Hematopoietic multipotent progenitor cell treated with erythropoietin and hydrocortisone succinate and interleukin-3 and kit ligand, for 6 days (in vitro differentiated cells): ENCODE measurements at regions not wholly inside any gene's neighbourhood (a gene's known extent, or its start where the extent isn't known, plus 50 kb on each side); places are given as distances from the start of the nearest gene placed in this dataset.
A peak's percentile ranks its signal among the peaks of the same experiment; 100 is the strongest.
"Not testable (repeated sequence)": the region's sequence is repeated elsewhere in the genome, so short reads cannot be mapped to it uniquely, and the experiment has no call there.

Source experiments
- DNase-seq: peaks from one replicate; pipeline ENCODE4 v3.0.0-alpha.2; 2015

- DNase-seq, result not testable (repeated sequence)
Observed at GRCh38 chr18:14321217-14321616, 189.0 kb upstream of the ZNF519 start.

- DNase-seq, result not testable (repeated sequence)
Observed at GRCh38 chr18:14301255-14301654, 169.0 kb upstream of the ZNF519 start.

GRCh38 chr18:14295081-14295480 is 162.8 kb upstream of the ZNF519 start:
- not testable (repeated sequence) for DNase-seq

- DNase-seq, result no peak
Observed at GRCh38 chr18:14285053-14285452, 152.8 kb upstream of the ZNF519 start.

- not testable (repeated sequence) for DNase-seq
Observed at GRCh38 chr18:14275391-14275790, 143.2 kb upstream of the ZNF519 start.

- DNase-seq, result not testable (repeated sequence)
Observed at GRCh38 chr18:14265637-14266410, 133.6 kb upstream of the ZNF519 start.

GRCh38 chr18:14262786-14263185 is 130.6 kb upstream of the ZNF519 start:
- not testable (repeated sequence) for DNase-seq

GRCh38 chr18:14250084-14250677 is 117.9 kb upstream of the ZNF519 start:
- DNase-seq, result not testable (repeated sequence)

GRCh38 chr18:14239224-14239623 is 107.0 kb upstream of the ZNF519 start:
- not testable (repeated sequence) for DNase-seq

- DNase-seq, result peak; percentile 19
Observed at GRCh38 chr18:14236356-14237048, 104.3 kb upstream of the ZNF519 start.

GRCh38 chr18:14225286-14225679 is 93.0 kb upstream of the ZNF519 start:
- not testable (repeated sequence) for DNase-seq

- DNase-seq, result not testable (repeated sequence)
Observed at GRCh38 chr18:14224551-14225285, 92.5 kb upstream of the ZNF519 start.

GRCh38 chr18:14223919-14224318 is 91.7 kb upstream of the ZNF519 start:
- DNase-seq, result not testable (repeated sequence)

- not testable (repeated sequence) for DNase-seq
Observed at GRCh38 chr18:14223231-14223822, 91.1 kb upstream of the ZNF519 start.

- DNase-seq, result not testable (repeated sequence)
Observed at GRCh38 chr18:14222354-14223221, 90.4 kb upstream of the ZNF519 start.

GRCh38 chr18:14221689-14222088 is 89.5 kb upstream of the ZNF519 start:
- no peak for DNase-seq

- not testable (repeated sequence) for DNase-seq
Observed at GRCh38 chr18:14215952-14216351, 83.7 kb upstream of the ZNF519 start.

- DNase-seq, result not testable (repeated sequence)
Observed at GRCh38 chr18:14203424-14203823, 71.2 kb upstream of the ZNF519 start.

GRCh38 chr18:14190776-14191442 is 58.7 kb upstream of the ZNF519 start:
- DNase-seq, result not testable (repeated sequence)

- DNase-seq, result peak; percentile 18
Observed at GRCh38 chr18:14189858-14190257, 57.6 kb upstream of the ZNF519 start.
